Left hindlimb (tissue), 1 donor: ENCODE measurements at regions not wholly inside any gene's neighbourhood (a gene's known extent, or its start where the extent isn't known, plus 50 kb on each side); places are given as distances from the start of the nearest gene placed in this dataset.

Experiments
- DNase-seq: peaks from one replicate; pipeline ENCODE4 v3.0.0-alpha.2; 2018

- no peak for DNase-seq
Measured at GRCh38 chr2:120785228-120785966, 49.7 kb downstream of the GLI2 start.

GRCh38 chr2:120786038-120786960 is 50.6 kb downstream of the GLI2 start:
- DNase-seq: no peak

DNA sequence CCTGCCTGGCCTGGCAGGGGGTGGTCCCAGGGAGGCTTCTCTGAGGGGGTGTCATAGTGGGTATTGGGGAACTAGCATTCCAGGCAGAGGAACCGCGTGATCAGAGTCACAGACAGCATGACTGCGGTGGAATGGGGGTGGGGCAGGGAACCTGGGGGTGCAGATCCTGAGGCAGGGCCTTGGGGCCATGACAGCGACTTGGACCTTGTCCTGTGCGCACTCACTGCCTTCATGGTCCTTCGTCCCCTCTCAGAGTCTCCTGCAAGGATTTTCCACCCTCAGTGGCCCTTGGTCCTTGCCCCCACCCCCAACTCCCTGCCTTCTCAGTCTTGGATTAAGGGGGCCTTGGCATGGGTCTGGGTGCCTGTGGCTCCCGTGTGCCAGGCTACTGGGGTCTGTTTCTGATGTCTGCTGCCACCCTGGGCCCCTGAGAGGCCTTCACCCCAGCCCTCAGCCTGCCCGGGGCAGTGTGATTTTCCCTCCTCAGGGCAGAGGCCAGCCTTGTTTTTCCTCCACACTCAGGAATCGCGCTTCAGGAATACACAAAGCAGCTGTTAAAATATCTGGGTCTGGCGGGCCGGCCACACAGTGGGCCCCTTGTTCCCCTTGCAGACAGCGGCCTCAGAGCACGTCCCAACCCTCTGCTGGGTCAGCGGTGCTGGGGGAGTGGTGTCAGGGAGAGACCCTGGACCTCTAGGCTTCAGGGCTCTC is 51.6 kb downstream of the GLI2 start:
- no peak for DNase-seq

GRCh38 chr2:120787822-120788700 is 52.4 kb downstream of the GLI2 start:
- no peak for DNase-seq

DNA sequence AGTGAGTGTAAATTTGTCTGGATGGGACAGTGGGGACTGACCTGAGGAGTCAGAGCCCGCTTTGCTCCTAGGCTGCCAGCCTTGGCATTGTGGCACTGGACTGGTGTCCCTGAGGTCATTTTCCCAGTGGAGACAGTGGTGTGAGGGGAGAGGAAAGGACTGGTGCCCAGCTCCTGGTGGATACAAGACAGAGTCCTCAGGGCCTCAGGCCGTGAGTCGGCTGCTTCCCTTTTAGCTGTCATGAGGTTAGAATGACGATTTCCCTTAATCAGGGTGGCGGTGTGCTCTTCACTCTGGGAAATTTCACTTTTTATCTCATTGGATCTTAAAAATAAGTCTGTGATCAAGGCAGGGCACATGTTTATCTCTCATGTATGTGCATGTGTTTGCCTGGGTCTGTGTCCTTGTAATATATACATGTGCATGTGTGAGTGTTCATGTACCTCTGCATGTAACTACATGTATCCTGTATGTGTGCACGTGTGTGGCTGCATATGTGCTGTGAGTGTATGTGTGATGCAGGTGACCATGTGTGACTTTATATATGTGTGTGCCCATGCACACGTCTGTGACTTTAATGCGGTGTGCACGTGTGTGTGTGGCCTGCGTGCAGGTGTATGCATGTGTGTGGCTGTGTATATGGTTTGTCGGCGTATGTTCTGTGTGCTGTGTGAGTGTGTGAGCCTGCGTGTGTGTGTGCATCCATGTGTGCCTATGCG is 55.7 kb downstream of the GLI2 start:
- DNase-seq: no peak

DNA sequence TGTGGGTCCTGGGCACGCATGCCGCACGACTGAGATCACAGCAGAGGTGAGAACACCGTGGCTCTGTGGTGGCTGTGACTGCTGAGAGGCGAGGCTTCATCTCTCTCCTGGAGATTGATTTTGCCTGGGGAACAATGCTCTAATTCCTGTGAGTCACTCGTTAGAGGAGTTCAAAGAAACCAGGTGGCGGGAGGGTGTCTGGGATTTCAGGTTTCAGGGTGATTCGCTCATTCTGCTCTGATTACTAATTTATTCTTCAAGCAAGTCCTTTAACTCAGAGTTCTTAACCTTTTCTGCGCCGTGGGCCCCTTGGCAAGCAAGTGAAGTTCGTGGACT is 56.3 kb downstream of the GLI2 start:
- DNase-seq: no peak

DNA sequence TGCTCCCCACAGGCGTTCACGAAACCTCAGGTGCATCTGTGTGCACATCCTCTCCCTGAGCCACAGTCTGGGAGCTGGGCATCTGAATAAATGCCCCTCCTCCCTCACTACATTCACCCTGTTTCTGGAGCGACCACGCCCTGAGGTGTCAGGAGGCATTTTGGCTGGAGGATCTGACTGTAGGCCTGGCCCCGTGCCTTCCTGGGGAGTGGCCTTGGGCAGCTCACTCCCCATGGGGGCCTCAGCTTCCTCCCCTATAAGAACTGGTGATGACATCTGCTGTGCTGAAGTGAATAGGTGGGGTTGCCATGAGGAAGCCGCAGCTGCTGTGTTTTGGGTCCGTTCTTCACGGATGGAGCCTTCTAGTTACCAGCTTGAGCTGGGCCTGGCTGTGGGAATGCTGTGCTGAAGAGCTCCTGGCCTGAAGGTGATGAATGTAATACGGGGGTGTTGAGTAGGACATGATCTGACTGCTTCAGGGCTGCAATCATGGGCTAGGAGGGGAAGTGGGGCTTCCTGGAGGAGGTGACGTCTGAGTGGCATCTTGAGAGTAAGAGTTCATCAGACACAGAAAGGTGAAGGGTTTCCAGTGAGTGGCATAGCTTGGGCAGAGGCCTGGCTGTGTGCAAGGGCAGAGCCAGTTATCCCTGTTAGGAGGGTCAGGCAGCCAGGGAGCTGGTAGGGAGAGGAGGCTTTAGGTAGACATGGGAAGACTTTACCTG is 58.2 kb downstream of the GLI2 start:
- DNase-seq: peak; percentile 69

GRCh38 chr2:120794716-120795115 is 59.0 kb downstream of the GLI2 start:
- no peak for DNase-seq

DNA sequence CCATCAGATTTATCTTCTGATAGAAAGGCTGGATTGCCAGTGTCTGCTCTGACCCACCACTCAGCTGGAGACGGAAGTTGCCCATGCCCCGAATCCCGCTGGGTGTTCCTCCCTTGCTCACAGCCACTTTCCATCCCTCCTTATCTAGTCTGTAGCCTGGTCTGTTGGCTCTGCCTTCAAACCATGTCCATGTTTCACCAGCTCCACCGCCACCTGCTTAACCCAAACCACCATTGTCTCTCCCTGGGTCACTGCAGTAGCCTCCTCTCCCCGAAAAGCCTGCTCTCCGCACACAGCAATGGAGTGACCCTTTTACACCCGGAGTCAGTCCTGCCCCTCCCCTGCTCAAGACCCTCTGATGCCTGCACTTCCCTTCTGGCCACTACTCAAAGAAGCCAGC is 60.4 kb downstream of the GLI2 start:
- no peak for DNase-seq

DNA sequence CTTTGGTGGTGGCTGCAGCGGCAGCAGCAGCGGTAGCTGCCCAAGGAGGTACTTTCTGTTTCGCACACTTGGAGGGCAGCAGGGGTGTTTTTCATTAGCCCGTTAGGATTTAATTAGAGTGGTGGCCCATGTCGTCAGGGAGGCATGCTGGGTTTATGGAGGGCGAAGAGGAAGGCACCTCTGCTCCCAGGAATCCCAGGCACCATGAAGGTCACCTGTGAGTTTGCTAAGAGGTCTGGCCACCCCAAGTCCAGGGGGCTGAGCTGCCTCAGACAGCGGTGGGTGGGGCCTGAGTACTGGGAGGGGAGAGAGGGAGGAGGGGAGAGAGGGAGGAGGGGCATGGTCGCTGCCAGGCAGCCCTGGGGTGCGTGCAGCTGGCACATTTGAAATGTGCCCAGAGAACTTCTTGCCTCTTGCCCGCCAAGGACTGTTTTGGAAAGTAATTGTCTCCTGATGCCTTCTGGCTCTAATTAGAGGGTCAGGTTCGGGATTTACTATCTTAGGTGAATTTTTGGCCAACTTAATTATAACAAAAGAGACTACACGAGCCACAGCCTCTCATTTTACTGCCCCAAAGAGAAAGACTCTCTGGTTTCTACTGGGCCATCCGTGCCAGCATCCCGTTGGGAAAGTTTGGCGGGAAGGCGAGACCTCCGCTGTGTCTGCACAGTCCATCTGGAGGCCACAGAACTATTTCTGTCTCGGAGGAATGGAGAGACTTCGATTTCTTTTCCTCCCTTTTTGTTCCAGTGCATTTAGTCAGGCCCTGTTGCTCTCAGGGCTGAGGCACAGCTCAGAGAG is 62.0 kb downstream of the GLI2 start:
- DNase-seq: peak; percentile 83

DNA sequence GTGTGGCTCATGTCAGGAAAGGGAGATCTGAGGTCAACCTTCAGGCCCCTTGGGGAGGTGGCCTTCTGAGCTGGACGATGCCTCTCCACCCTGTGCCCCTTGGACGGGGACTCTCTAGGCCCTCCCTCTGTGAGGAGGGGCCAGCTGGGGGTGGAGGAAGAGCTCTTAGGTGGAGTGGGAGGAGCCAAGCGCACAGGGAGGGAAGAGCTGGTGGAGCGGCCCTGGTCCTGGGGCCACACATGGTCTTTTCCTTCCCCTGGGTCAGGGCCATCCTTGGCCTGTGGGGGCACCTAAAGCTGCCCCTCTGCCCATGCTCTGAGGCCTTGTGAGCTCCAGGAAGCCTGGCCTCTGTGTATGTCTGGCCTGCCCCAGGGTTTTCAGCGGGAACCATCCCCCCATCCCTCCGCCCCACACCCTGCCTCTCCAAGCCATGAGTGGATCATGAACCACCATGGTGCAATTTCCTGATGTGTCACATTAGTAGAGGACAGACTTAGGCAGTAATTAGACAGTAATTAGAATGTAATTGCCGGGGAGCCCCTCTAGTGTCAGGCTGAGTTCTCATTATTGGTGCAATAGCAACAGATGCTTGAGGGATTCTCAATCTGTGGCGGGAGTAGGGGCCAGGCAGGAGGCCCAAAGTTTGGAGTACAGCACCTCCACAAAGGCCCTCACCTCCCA is 63.0 kb downstream of the GLI2 start:
- no peak for DNase-seq

- DNase-seq: peak; percentile 52
Measured at GRCh38 chr2:120802158-120802557, 66.5 kb downstream of the GLI2 start.

DNA sequence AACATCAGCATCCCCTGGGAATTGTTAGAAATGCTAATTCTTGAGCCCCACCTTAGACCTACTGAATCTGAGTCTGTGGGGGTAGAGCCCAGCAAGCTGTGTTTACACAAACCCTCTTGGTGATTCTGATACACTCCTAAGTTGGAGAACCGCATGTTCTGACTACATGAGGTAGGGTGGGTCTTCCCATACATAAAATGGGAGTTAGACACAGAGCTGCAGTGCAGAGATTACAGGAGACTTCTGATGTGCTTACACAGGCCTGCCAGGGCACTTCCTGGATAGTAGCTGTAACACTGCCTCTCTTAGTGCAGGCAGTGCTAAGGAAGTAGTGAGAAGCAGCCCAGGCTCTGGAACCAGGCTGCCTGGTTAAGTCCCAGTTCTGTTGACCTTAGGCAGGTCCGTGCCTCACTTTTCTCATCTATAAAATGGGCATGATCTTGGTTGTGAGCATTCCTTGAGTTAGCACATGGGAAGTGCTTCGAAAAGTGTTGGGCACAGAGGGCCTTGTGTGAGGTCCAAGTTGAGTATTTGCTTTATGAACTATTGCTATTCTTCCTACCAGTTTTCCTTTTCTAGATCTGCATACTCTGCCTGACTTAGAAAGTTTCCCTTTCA is 67.3 kb downstream of the GLI2 start:
- DNase-seq: no peak

GRCh38 chr2:120803764-120804335 is 68.2 kb downstream of the GLI2 start:
- no peak for DNase-seq

DNA sequence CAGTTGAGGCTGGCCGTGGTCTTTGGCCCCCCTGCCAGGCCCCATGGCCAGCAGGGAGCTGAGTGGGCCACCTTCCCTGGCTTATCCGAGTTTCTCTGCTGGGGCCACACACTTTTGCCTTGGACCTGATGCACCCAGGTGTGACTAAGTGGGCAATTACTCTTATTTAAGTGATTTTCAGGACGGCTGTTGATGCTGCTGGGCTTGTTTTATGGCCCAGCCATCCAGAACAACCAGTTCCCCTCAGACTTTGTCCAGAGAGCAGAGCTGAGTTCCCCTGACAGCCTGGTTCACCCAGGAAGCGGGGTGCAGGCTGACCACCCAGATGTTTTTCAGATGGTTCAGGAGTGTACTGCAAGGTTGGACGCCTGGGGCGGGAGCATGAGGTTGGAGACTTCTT is 68.8 kb downstream of the GLI2 start:
- no peak for DNase-seq

GRCh38 chr2:120805011-120805410 is 69.3 kb downstream of the GLI2 start:
- DNase-seq: no peak

DNA sequence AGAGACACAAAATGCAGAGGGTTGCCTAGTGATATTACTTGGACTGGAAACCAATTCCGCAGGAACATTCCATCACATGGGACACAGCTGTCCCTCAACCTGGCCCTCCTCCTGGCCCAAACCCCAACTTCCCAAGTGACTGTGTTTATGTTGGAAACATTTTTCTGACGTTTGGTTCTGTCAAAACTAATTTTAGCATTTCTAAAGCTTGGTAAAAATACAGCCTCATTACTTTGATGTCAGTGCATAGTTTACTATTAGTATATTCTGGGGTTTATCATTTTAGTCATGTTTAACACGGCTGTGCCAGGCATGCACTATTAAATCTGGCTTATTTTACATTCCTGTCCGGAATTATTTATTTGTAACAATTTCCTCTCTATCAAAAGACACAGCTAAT is 69.9 kb downstream of the GLI2 start:
- DNase-seq: no peak

DNA sequence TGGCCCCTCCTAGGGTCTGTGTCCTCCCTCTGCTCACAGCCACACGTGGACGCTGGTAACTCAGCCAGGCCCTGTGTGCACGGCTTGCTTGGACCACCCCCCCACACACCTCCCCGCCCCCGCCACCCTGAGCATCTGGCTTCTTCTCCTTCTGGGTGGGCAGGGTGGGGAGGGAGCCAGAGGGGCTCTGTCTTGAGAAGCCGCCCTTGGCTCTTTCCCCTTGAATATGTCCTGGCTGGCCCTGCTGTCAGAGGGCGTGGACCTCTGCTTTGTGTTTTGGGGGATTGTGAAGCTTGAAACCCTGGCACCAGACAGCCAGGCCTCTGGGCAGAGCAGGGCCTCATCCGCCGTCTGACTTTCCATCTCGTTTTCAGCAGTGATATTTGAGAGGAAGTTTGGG is 72.1 kb downstream of the GLI2 start:
- DNase-seq: peak; percentile 71

DNA sequence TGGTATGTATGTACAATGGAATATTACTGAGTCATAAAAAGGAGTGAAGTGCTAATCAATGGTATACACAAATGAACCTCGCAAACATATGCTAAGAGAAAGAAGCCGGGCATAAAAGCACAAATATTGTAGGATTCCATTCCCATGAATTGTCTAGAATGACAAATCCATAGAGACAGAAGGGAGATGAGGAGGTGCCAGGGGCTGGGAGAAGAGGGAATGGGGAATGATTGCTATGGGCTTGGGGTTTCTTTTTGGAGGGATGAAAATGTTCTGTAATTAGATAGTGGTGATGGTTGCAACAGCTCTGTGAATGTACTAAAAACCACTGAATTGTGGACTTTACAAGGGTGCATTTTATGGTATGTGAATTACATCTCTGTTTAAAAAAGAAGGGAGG is 73.5 kb downstream of the GLI2 start:
- DNase-seq: no peak
